ENCODE measurements at regions not wholly inside any gene's neighbourhood (a gene's known extent, or its start where the extent isn't known, plus 50 kb on each side); places are given as distances from the start of the nearest gene placed in this dataset.
"Not testable (repeated sequence)": the region's sequence is repeated elsewhere in the genome, so short reads cannot be mapped to it uniquely, and the experiment has no call there.

GRCh38 chr1:143905214-143906179 is 66.3 kb downstream of the FAM72C start:
- peak; percentile 57 for DNase-seq (ENCODE audit: low spot score)

GRCh38 chr1:143904622-143904979 is 67.2 kb downstream of the FAM72C start:
- not testable (repeated sequence) for DNase-seq (ENCODE audit: low spot score)

- peak; percentile 48 for DNase-seq (ENCODE audit: low spot score)
Measured at GRCh38 chr1:143903899-143904621, 67.7 kb downstream of the FAM72C start.

GRCh38 chr1:143896377-143896776 is 75.4 kb downstream of the FAM72C start:
- DNase-seq (ENCODE audit: low spot score): not testable (repeated sequence)

- peak; percentile 39 for DNase-seq (ENCODE audit: low spot score)
Measured at GRCh38 chr1:143884932-143885574, 86.7 kb downstream of the FAM72C start.

GRCh38 chr1:143884532-143884931 is 87.3 kb downstream of the FAM72C start:
- not testable (repeated sequence) for DNase-seq (ENCODE audit: low spot score)

GRCh38 chr1:143879757-143880536 is 91.8 kb downstream of the FAM72C start:
- not testable (repeated sequence) for DNase-seq (ENCODE audit: low spot score)

GRCh38 chr1:143875947-143876346 is 95.8 kb downstream of the FAM72C start:
- DNase-seq (ENCODE audit: low spot score): not testable (repeated sequence)

- DNase-seq (ENCODE audit: low spot score): not testable (repeated sequence)
Measured at GRCh38 chr1:143874625-143875024, 97.2 kb downstream of the FAM72C start.

- not testable (repeated sequence) for DNase-seq (ENCODE audit: low spot score)
Measured at GRCh38 chr1:143873650-143874049, 98.1 kb downstream of the FAM72C start.

GRCh38 chr1:143870388-143870787 is 101.4 kb downstream of the FAM72C start:
- DNase-seq (ENCODE audit: low spot score): not testable (repeated sequence)

- not testable (repeated sequence) for DNase-seq (ENCODE audit: low spot score)
Measured at GRCh38 chr1:143867590-143868220, 104.1 kb downstream of the FAM72C start.

- DNase-seq (ENCODE audit: low spot score): not testable (repeated sequence)
Measured at GRCh38 chr1:143863901-143864520, 107.8 kb downstream of the FAM72C start.

GRCh38 chr1:143862722-143863121 is 109.1 kb downstream of the FAM72C start:
- not testable (repeated sequence) for DNase-seq (ENCODE audit: low spot score)

GRCh38 chr1:143861306-143861705 is 110.5 kb downstream of the FAM72C start:
- not testable (repeated sequence) for DNase-seq (ENCODE audit: low spot score)

- DNase-seq (ENCODE audit: low spot score): not testable (repeated sequence)
Measured at GRCh38 chr1:143855867-143856266, 115.9 kb downstream of the FAM72C start.

GRCh38 chr1:143854069-143854468 is 117.7 kb downstream of the FAM72C start:
- DNase-seq (ENCODE audit: low spot score): not testable (repeated sequence)

- not testable (repeated sequence) for DNase-seq (ENCODE audit: low spot score)
Measured at GRCh38 chr1:143850637-143851036, 121.1 kb downstream of the FAM72C start.

- DNase-seq (ENCODE audit: low spot score): not testable (repeated sequence)
Measured at GRCh38 chr1:143848859-143849258, 122.9 kb downstream of the FAM72C start.

- DNase-seq (ENCODE audit: low spot score): not testable (repeated sequence)
Measured at GRCh38 chr1:143845193-143845592, 126.6 kb downstream of the FAM72C start.

Measured in cerebellar cortex (tissue), 1 donor.